HG03575 (cell line): ENCODE measurements at regions not wholly inside any gene's neighbourhood (a gene's known extent, or its start where the extent isn't known, plus 50 kb on each side); places are given as distances from the start of the nearest gene placed in this dataset.
A peak's percentile ranks its signal among the peaks of the same experiment; 100 is the strongest.

ENCODE experiments used
- ATAC-seq: cut with Tn5 transposase; IDR thresholded peaks from one replicate; pipeline ENCODE4 v1.9.1; 2021; ENCODE audit not compliant: unreplicated experiment, insufficient number of reproducible peaks, low FRiP score; ENCODE audit errors: extremely low read depth

- no peak for ATAC-seq
Observed at GRCh38 chr6:112613410-112613809, 266.3 kb downstream of the RFPL4B start.

- ATAC-seq, result no peak
Observed at GRCh38 chr6:112618849-112619248, 271.7 kb downstream of the RFPL4B start.

GRCh38 chr6:112620812-112621569 lies 273.9 kb downstream of the RFPL4B start:
- peak; percentile 68 for ATAC-seq

- ATAC-seq, result no peak
Observed at GRCh38 chr6:112622036-112622435, 274.9 kb downstream of the RFPL4B start.

- ATAC-seq, result peak; percentile 84
Observed at GRCh38 chr6:112626468-112627082, 279.4 kb downstream of the RFPL4B start.

- ATAC-seq, result no peak
Observed at GRCh38 chr6:112634376-112634775, 287.2 kb downstream of the RFPL4B start.

GRCh38 chr6:112636650-112637262 lies 289.6 kb downstream of the RFPL4B start:
- no peak for ATAC-seq

- no peak for ATAC-seq
Observed at GRCh38 chr6:112639391-112639831, 292.3 kb downstream of the RFPL4B start.

GRCh38 chr6:112640891-112641290 lies 293.8 kb downstream of the RFPL4B start:
- ATAC-seq, result no peak

GRCh38 chr6:112649853-112650252 lies 302.7 kb downstream of the RFPL4B start:
- no peak for ATAC-seq

GRCh38 chr6:112651239-112651638 lies 304.1 kb downstream of the RFPL4B start:
- ATAC-seq, result no peak

- ATAC-seq, result no peak
Observed at GRCh38 chr6:112659912-112660311, 312.8 kb downstream of the RFPL4B start.

GRCh38 chr6:112660626-112661025 lies 313.5 kb downstream of the RFPL4B start:
- no peak for ATAC-seq

- no peak for ATAC-seq
Observed at GRCh38 chr6:112663698-112664097, 316.6 kb downstream of the RFPL4B start.

GRCh38 chr6:112665114-112665513 lies 318.0 kb downstream of the RFPL4B start:
- no peak for ATAC-seq

- no peak for ATAC-seq
Observed at GRCh38 chr6:112665815-112666214, 318.7 kb downstream of the RFPL4B start.

- no peak for ATAC-seq
Observed at GRCh38 chr6:112667427-112667826, 320.3 kb downstream of the RFPL4B start.

- no peak for ATAC-seq
Observed at GRCh38 chr6:112680091-112680490, 333.0 kb downstream of the RFPL4B start.

GRCh38 chr6:112682071-112682470 lies 334.9 kb downstream of the RFPL4B start:
- ATAC-seq, result no peak

- ATAC-seq, result no peak
Observed at GRCh38 chr6:112683106-112683505, 336.0 kb downstream of the RFPL4B start.
